ENCODE measurements at regions not wholly inside any gene's neighbourhood (a gene's known extent, or its start where the extent isn't known, plus 50 kb on each side); places are given as distances from the start of the nearest gene placed in this dataset.
A peak's percentile ranks its signal among the peaks of the same experiment; 100 is the strongest.

DNA sequence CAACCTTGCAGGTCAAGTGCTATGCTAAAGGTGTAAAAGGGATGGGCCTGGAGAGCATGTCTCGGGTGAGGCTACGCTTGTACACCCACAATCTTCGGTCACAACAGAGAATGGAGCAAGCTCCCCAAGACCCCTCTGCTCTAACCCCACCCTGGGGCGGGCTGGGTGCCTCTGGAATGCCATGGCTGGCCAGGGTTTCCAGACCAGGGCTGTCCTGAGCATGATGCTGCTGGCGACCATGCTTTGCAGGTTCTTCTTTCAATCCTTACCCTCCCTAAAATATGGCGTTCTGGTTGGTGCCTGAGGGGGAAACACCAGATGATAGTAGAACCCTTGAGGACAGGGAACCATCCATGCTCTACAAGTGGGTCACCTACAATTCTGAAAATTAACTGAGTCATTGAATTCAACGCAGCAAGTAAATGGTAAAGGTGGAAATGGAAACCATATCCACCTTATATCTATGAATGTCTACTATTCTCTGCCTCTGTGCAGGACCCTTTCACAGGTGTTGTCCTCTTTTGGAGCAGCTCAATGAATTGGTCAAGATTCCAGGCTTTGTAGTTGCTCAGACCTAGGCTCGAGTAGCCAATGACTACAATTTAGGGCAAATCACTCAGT is 111.6 kb upstream of the EGLN3 start:
- TF ChIP-seq, protein P1, sequence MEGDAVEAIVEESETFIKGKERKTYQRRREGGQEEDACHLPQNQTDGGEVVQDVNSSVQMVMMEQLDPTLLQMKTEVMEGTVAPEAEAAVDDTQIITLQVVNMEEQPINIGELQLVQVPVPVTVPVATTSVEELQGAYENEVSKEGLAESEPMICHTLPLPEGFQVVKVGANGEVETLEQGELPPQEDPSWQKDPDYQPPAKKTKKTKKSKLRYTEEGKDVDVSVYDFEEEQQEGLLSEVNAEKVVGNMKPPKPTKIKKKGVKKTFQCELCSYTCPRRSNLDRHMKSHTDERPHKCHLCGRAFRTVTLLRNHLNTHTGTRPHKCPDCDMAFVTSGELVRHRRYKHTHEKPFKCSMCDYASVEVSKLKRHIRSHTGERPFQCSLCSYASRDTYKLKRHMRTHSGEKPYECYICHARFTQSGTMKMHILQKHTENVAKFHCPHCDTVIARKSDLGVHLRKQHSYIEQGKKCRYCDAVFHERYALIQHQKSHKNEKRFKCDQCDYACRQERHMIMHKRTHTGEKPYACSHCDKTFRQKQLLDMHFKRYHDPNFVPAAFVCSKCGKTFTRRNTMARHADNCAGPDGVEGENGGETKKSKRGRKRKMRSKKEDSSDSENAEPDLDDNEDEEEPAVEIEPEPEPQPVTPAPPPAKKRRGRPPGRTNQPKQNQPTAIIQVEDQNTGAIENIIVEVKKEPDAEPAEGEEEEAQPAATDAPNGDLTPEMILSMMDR (IDR thresholded peaks at IDR 0.05) = no peak
- no peak overlapping the region for H3K27ac ChIP-seq
- H3K27me3 ChIP-seq (ENCODE audit: low read depth) = no peaks in the 10 kb centered on the region
- H3K36me3 ChIP-seq = no peaks in the 10 kb centered on the region
- no peak for DNase-seq
- no peak for ATAC-seq
- no peak overlapping the region for H3K4me3 ChIP-seq
- peaks cover 8% of the 10 kb centered on the region for H3K4me1 ChIP-seq
- H3K9me3 ChIP-seq = no peaks in the 10 kb centered on the region
- intact Hi-C loops (cut with DNase I) = no loop called here

DNA sequence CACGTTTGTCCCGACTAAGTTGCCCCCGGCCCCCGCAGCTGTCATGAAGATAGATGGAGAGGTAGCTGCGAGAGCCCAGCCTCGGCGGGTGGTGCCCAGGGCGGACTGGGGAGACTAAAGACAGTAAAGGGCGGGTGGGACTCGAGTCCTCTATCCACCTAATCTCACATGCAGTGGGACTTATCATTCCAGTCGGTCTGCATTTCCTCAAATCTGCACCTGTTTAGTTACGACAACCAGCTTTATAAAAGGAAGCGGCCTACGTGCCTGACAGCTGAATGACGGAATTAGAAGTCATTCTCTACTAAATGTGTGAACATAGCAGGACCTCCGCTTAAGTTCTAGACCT is 109.8 kb upstream of the EGLN3 start:
- intact Hi-C loops (cut with DNase I) = no loop called here
- TF ChIP-seq, protein P1 (IDR thresholded peaks at IDR 0.05) = no peak
- peak overlapping the region; percentile 72 for H3K27ac ChIP-seq

DNA sequence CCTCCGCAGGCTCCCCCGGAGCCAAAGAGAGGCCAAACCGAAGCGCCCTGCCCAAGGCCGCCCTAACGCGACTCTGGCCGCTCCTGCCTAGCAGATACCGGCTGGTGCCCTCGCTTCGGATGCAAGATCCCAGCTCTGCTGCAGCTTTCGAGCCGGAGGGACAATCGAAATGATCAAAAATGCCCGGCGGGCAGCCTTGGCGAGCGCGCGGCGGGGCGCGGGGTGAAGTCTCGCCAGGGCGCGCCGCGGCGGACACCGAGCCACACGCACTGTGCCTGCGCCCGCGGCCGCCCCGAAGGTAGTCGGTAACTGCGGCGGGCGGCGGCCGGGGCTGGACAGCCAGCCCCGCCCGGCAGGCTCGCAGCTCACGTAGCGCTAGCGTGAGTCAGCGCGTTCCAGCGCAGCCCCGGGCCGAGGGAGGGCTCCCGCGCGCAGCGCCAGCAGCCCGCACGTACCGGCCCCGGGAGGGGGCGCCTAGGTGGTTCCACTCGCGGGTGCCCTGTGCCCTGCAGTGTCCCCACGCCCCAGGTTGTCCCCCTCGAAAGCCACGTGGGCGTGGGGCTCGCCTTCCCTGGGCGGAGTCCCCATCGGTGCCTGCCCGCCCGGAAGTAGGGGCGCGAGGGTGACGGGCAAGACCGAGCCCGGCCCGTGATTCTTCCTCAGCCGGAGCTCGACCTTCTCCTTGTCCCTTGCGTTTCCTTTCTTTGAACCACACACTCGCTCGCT is 109.2 kb upstream of the EGLN3 start:
- Histone ChIP-seq H3K27me3 (ENCODE audit: low read depth) (no peaks in the 10 kb centered on the region), H3K36me3 (no peaks in the 10 kb centered on the region), H3K4me1 (peaks cover 8% of the 10 kb centered on the region), H3K4me3 (peak overlapping the region; percentile 70), H3K9me3 (no peaks in the 10 kb centered on the region), H3K27ac (peak overlapping the region; percentile 72)
- DNase-seq (peak; percentile 80), ATAC-seq (peak; percentile 95 to 98)
- intact Hi-C loops (cut with DNase I) = no loop called here
- TF ChIP-seq, protein P1 (IDR thresholded peaks at IDR 0.05) = peak; percentile 36

More for the DNA sequence above, 109.8 kb upstream of the EGLN3 start:
- ATAC-seq (peak; percentile 12 to 28), DNase-seq (no peak)
- Histone ChIP-seq H3K36me3 (no peaks in the 10 kb centered on the region), H3K27me3 (ENCODE audit: low read depth) (no peaks in the 10 kb centered on the region), H3K4me1 (peaks cover 8% of the 10 kb centered on the region), H3K9me3 (no peaks in the 10 kb centered on the region), H3K4me3 (peak overlapping the region; percentile 70)

DNA sequence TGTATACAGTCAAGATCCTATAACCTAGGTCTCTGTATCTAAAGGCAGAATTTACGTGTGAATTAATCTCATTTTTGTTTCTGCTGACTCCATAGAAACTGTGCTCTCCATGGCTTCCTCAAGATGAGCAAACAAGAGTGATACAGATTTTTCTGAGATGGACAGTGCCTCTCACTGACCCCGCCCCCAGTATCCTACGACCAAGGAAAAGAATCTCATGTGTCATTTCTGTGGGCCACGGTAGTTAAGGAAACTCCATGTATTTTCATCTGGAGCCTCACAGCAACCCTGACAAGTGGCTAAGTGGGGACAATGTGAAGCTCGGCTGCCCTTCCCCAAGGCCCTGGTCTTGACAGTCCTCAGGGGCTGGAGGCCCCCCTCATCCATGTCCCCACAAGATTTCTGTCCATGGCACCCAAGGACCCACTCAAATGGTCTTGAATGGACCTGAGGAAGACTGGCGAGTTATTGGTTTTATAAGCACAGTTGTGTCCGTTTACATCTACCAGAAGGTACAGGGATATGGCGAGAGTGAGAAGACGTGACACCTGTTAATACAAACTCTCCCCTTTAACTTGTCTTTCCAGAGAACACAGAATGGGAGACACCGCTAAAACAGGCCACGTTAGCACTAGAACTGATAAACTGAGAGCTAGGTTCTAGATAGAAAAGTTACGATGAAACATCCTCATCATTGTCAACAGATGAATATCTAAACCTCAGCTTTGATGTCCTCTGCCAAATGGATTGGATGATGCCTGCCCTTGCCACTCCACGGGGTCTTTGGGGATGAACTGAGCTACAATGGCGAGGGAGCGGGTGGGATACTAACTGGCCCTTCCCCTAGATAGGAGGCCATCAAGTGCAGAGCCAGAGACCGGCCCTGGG is 108.4 kb upstream of the EGLN3 start:
- TF ChIP-seq, protein P1 (IDR thresholded peaks at IDR 0.05) = no peak
- intact Hi-C loops (cut with DNase I) = no loop called here

DNA sequence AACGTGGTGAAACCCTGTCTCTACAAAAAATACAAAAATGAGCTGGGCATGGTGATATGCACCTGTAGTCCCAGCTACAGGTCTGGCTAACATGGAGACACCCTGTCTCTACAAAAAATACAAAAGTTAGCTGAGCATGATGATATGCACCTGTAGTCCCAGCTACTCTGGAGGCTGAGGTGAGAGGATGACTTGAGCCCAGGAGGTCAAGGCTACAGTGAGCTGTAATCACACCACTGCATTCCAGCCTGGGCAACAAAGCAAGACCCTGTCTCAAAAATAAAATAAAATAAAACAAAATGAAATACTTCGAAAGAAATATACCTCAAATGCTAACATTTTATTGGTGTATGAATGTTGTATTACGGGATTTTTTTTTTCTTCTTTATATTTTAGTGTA is 107.6 kb upstream of the EGLN3 start:
- intact Hi-C loops (cut with DNase I) = no loop called here
- DNase-seq = no peak
- no peak for ATAC-seq
- TF ChIP-seq, protein P1 (IDR thresholded peaks at IDR 0.05) = no peak
- peaks cover 17% of the 10 kb centered on the region for H3K4me1 ChIP-seq
- H3K36me3 ChIP-seq = no peaks in the 10 kb centered on the region
- H3K9me3 ChIP-seq = no peaks in the 10 kb centered on the region
- no peak overlapping the region for H3K27ac ChIP-seq
- H3K27me3 ChIP-seq (ENCODE audit: low read depth) = no peaks in the 10 kb centered on the region
- no peak overlapping the region for H3K4me3 ChIP-seq

More for the DNA sequence above, 108.4 kb upstream of the EGLN3 start:
- no peak for DNase-seq
- no peaks in the 10 kb centered on the region for H3K9me3 ChIP-seq
- ATAC-seq = no peak
- H3K27me3 ChIP-seq (ENCODE audit: low read depth) = no peaks in the 10 kb centered on the region
- no peaks in the 10 kb centered on the region for H3K36me3 ChIP-seq
- H3K27ac ChIP-seq = peak overlapping the region; percentile 72
- peak overlapping the region; percentile 70 for H3K4me3 ChIP-seq
- peaks cover 9% of the 10 kb centered on the region for H3K4me1 ChIP-seq

Data from lower lobe of right lung (tissue), 2 donors.